Right ventricle myocardium superior (tissue), 1 donor: ENCODE measurements at regions not wholly inside any gene's neighbourhood (a gene's known extent, or its start where the extent isn't known, plus 50 kb on each side); places are given as distances from the start of the nearest gene placed in this dataset.
"Not testable (repeated sequence)": the region's sequence is repeated elsewhere in the genome, so short reads cannot be mapped to it uniquely, and the experiment has no call there.

ENCODE experiments used
- ATAC-seq: fragments of 200-7000 bp; cut with Tn5 transposase; one replicate; pipeline ENCODE4 v1.9.1; 2020; ENCODE audit warnings: mild to moderate bottlenecking; ENCODE audit not compliant: poor library complexity
- DNase-seq: peaks from one replicate; pipeline ENCODE4 v3.0.0-alpha.2; 2020
- intact Hi-C: fragments of 100-400 bp; cut with DNase I; formaldehyde crosslinking; loops from one replicate; pipeline ENCODE4 v1.11.2; 2022
- donor health status: DM: no; HTN: yes; CAD: no; lungs with severe emphysema.

DNA sequence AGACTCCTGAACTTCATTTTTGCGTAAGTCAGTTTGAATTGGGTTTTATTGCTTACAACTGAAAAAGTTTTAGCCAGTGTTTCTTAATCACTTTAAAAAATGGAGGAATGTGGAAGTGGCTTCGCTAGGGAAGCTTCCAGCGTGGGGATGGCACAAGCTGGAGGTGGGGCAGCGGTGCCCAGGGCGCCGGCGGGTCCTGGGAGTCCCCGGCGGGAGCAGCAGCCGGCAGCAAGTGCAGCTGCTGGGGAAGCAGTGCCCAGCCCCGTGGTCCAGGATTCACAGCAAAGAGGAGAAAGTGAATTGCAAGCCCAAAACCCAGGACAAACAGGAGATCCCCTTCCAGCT, 301.8 kb upstream of the PROK2 start:
- intact Hi-C loops = no loop called here
- ATAC-seq (peak; percentile 36), DNase-seq (no peak)

DNA sequence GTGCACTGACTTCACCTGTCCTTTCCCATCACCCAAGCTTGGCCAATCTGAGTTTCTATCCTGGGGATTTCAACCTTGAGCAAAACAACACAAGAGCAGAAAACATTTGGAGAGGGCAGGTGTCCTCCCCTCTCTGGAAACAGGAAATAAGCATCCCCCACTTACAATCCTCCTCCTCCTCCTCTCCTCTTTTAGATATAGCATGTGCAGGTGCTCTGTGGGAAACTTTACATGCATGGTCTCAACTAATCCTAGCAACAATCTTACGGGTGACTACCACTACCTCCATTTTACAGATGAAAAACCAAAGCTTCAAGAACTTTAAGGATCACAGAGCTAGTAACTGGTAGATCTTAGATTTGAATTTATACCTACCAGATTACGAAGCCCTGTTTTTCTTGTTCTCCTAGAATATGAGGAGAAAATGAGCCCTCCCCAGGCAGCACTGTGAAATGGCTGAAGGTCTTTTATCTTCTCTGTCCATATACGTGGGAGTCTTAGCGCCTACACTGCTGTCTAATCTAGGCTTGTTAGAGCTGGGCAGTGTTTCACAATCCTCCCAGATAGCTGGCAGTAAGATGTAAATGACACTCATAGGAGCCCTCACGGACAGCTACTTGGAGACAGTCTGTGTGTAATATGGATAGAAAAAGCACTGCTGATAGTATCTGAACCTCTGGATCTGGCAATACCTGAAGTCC, 301.2 kb upstream of the PROK2 start:
- intact Hi-C loops = no loop called here
- peak; percentile 63 for ATAC-seq
- DNase-seq = no peak

GRCh38 chr3:72085036-72085435, 300.1 kb upstream of the PROK2 start:
- intact Hi-C loops = no loop called here
- no peak for ATAC-seq
- DNase-seq = no peak

DNA sequence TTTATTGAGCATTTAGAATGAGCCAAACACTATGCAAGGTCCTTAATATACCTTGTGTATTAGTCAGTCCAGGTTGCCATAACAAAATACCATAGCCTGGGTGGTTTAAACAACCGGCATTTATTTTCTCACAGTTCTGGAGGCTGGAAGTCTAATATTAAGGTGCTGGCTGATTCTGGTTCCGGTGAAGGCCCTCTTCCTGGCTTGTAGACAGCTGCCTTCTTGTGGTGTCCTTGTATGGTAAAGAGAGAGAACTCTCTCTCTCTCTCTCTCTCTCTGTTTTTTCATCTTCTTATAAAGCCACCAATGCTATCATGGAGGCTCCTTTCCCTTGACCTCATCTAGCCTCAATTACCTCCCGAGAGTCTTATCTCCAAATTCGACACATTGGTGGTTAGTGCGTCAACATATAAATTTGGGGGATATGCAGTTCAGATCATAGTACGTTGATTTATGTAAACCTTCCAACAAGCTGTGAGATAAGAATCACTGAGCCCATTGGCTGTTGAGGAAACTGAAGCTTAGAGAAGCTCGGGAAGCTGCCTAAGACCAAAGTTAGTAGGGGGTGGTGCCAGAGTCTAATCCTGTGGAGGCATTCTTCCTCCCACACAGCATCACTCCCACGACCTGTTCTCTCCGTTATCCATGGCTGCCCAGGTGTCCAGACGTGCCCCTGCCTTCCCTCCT, 298.0 kb upstream of the PROK2 start:
- ATAC-seq (no peak), DNase-seq (no peak)
- intact Hi-C loops = no loop called here

DNA sequence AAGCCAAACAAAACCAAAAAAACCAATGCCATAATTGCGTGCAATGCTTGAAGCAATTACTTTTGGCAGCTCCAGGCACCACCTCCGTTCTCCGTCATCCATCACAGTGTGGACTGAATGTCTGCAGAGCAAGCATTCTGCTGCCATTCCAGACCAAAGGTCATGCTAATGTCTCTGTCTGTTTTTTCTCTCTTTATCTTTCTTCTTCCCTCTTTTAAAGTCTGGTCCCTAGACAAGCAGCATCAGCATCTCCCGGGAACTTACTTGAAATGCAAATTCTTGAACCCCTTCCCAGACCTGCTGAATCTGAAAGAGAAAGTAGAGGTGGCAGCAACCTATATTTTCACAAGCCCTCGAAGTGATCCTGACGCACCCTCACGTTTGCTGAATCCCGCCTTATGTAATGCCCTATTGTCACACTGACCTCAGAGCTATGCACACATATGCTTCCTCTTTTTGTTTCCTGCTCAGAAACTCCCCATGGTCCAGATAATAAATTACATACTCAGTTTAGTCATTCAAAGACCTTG, 297.3 kb upstream of the PROK2 start:
- intact Hi-C loops = no loop called here
- peak; percentile 64 for ATAC-seq
- DNase-seq = peak; percentile 41

DNA sequence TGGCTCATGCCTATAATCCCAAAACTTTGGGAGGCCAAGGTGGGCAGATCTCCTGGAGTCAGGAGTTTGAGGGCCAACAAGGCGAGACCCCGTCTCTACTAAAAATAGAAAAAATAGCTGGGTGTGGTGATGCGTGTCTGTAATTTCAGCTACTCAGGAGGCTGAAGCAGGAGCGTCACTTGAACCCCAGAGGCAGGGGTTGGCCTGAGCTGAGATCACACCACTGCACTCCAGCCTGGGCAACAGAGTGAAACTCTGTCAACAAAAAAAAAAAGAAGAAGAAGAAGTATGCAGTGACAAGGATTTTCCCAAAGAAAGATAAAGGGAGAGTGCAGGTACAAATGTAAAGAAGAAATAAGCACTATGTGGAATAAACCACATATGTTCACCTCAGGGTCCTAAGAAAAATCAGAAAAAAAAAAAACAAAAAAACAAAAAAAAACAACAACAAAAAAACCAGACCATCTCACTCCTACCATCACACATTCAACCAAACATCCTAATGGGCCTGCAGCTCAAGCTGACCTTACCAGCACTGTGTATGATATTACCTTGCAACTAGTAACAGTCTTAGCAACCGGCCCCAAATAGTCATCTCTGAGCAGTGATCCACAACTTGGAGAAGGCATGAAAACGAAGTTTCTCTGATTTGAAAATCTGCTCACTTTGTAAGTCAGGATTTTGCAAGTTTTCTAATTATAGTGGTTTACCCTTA, 296.7 kb upstream of the PROK2 start:
- ATAC-seq = no peak
- no peak for DNase-seq
- intact Hi-C loops = no loop called here

DNA sequence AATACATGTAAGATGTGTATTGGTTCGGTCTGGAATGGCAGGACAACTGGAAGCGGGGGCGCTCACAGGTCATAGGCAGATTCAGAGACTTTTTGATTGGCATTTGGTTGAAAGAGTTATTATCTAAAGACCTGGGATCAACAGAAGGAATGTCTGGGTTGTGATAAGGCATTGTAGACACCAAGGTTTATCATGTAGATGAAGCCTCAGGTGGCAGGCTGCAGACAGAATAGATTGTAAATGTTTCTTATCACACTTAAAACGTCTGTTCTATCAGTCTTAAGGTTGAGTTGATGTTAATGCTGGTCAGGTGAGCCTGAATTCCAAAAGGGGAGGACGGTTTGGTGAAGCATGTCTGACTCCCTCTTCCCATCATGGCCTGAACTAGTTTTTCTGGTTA, 295.9 kb upstream of the PROK2 start:
- intact Hi-C loops = no loop called here
- ATAC-seq (no peak), DNase-seq (no peak)

- DNase-seq (no peak), ATAC-seq (no peak)
- intact Hi-C loops = no loop called here
Observed at GRCh38 chr3:72080095-72080494, 295.1 kb upstream of the PROK2 start.

GRCh38 chr3:72079369-72079872, 294.5 kb upstream of the PROK2 start:
- intact Hi-C loops = no loop called here
- ATAC-seq = no peak

DNA sequence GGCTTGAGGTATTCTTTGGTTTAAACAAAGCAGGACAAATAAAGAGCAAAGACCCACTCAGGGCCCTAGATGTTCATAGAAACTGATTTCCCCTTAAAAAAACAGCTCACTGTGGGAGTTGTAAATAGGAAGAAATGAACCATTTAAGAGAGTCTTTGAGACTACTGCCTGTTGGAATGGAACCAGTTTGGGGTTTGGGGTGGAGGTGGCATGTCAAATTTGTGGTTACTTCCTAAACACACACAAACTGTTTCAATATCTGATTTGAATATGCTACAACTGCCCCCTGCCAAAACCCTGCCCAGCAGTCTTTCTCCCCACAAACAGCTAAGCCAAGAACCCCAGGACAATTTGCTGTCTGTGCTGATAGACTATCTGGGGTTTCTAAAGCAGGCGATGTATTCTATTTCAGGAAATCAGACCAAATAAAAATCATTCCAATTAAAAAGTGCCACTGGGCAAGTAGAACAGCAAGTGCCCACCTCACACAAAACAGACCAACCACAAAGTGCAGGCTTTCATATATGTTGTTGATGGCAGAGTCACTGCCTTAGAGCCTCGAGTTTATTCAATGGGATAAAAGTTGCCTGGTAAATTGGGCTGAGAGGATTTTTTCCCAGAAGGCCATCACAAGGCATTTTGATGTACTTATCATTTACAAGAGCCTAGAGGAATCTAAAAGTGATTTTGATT, 293.9 kb upstream of the PROK2 start:
- ATAC-seq (no peak), DNase-seq (no peak)
- intact Hi-C loops = no loop called here

More at GRCh38 chr3:72079369-72079872, 294.5 kb upstream of the PROK2 start:
- no peak for DNase-seq

DNA sequence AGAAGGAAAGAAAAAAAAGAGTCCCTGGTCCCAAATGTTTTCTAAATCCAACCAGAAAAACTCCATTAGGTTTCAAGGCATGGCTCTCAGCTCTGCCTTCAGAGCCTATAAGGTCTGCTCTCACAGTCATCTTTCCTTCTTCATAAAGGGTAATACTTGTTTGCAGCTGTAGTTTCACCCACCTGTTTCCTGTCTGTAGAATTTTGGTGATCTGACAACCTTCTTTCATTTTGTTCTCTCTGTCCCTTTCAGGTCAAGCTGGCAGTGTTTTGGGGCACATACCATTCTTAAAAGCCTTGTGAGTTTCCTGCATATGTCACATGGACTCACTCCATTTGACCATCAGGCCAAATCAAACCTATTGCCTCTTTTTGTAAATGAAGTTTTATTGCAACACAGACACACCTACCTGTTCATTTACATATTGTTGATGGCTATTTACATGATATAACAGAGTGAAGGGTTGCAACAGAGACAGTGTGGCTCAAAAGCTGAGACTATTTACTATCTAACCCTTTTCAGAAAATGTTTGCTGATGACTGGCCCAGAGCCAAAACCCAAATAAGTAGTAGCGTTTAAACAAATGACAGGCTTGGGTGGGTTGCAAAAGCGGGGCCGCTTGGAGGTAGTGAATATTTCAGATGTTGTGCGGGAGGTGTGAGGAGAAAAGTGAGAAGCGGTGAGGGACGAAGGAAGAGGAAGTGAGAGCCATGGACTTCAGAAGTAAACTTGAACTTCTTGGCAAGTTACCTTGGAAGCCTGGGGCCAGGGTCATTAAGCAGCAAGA, 292.7 kb upstream of the PROK2 start:
- ATAC-seq (no peak), DNase-seq (no peak)
- intact Hi-C loops = no loop called here

GRCh38 chr3:72075848-72076247, 290.9 kb upstream of the PROK2 start:
- intact Hi-C loops, DNase-seq, ATAC-seq: not testable (repeated sequence)

DNA sequence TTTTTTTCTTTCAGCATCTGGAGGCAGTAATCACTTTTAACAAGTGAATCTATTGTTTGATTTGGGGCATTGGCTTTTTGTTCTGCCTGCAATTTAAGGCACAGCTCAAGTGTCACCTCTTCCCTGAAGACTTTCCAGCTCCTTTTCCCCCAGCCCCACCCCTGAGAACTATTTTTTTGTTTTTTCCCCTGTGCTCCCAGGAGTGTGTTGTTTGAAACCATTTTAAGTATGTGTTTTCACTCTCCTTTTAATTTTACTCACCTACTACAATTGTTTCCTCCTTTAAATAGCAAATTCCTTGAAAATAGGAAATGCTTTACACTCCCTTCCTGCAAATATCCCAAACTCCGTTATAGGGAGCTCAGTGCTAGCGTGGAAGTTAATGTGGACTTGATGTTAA, 286.7 kb upstream of the PROK2 start:
- intact Hi-C loops = no loop called here
- DNase-seq (no peak), ATAC-seq (no peak)

DNA sequence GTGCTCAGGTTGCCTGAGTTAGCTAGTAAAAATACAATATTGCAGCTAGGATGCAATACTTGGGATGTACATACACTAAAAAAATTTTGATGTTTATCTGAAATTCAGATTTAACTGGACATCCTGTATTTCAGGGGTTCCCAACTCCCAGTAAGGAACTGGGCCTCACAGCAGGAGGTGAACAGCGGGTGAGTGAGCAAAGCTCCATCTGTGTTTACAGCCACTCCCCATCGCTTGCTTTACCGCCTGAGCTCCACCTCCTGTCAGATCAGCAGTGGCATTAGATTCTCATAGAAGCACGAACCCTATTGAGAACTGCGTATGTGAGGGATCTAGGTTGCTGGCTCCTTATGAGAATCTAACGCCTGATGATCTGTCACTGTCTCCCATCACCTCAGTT, 285.1 kb upstream of the PROK2 start:
- no peak for DNase-seq
- intact Hi-C loops = no loop called here
- ATAC-seq = no peak

GRCh38 chr3:72069543-72069942, 284.6 kb upstream of the PROK2 start:
- intact Hi-C loops = no loop called here
- no peak for ATAC-seq

DNA sequence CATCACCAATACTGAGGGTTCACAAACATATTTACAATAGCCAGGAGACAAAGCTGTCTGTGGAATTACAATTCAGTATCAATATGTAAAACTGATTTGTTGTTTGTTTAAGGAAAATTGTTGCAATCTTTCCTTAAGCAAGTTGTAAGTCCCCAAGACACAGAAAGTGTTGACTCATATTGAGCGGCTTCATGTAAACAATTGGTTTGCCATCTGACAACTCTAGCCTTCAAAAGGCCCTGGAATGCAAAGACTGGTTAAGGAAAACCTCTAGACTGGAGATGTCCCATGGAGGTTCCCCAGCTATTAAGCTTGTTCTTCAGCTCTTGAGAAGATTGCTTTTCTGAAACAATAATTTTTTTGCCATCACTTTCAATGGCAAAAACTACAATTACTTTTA, 283.7 kb upstream of the PROK2 start:
- intact Hi-C loops = no loop called here
- DNase-seq (no peak), ATAC-seq (no peak)

More at GRCh38 chr3:72069543-72069942, 284.6 kb upstream of the PROK2 start:
- DNase-seq = no peak

DNA sequence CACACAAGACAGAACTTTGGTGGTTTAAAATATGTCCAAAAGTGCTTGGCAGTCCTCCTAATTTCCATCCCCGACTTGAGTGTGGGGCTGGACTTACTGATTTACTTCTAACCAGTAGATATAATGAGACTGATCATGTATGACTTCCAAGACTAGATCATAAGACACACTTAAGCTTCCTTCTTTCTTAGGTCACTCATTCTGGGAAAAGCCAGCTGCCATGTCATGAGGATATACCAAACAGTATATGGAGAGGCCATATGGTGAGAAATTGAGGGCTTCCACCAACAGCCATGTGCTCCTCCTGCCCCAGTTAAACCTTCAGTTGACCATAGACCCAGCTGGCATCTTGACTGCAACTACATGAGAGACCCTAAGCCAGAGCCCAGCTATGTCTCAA, 282.8 kb upstream of the PROK2 start:
- DNase-seq (no peak), ATAC-seq (no peak)
- intact Hi-C loops = no loop called here

GRCh38 chr3:72065872-72066641, 281.1 kb upstream of the PROK2 start:
- ATAC-seq = no peak
- intact Hi-C loops = no loop called here

More at GRCh38 chr3:72065872-72066641, 281.1 kb upstream of the PROK2 start:
- DNase-seq = no peak
